Vagina (tissue), 2 donors: ENCODE measurements at regions not wholly inside any gene's neighbourhood (a gene's known extent, or its start where the extent isn't known, plus 50 kb on each side); places are given as distances from the start of the nearest gene placed in this dataset.

Experiments
- DNase-seq, 2 donors: peaks; one replicate each; pipeline ENCODE4 v3.0.0-alpha.2; 2017; ENCODE audit errors: extremely low spot score in 2 of 2
- H3K27ac ChIP-seq: fragments of 200-600 bp; sonication (generic); one replicate; pipeline ENCODE4 v1.5.1; 2019
- H3K27me3 ChIP-seq: fragments of 200-600 bp; sonication (generic); one replicate; pipeline ENCODE4 v1.5.1; 2019
- H3K36me3 ChIP-seq, 2 donors: fragments of 200-600 bp; sonication (generic); one replicate each; pipeline ENCODE4 v1.5.1; 2017 to 2019
- H3K4me1 ChIP-seq: fragments of 200-600 bp; sonication (generic); one replicate; pipeline ENCODE4 v1.5.1; 2019
- H3K4me3 ChIP-seq, 2 donors: fragments of 200-600 bp; sonication (generic); 1 replicate in 1 of 2; 2 replicates in 1 of 2; pipeline ENCODE4 v1.5.1; 2016 to 2019
- H3K9me3 ChIP-seq: fragments of 200-600 bp; sonication (generic); one replicate; pipeline ENCODE4 v1.5.1; 2019
- CTCF ChIP-seq, 3 experiments: fragments of 450-650 bp in 2 of 3; fragments of 200-600 bp in 1 of 3; sonication (generic) in 1 of 3; IDR thresholded peaks; one replicate each; pipeline ENCODE4 v1.5.1; 2017 to 2019; ENCODE audit warnings: antibody characterized with exemption in 3 of 3, mild to moderate bottlenecking in 2 of 3, moderate library complexity in 2 of 3
- POLR2A ChIP-seq, 2 donors: fragments of 450-650 bp; IDR thresholded peaks; one replicate each; pipeline ENCODE4 v1.6.1; 2017; ENCODE audit warnings: antibody characterized with exemption in 2 of 2, mild to moderate bottlenecking in 2 of 2, moderate library complexity in 2 of 2
- POLR2AphosphoS5 ChIP-seq, 2 donors: sonication (generic); formaldehyde crosslinking; IDR thresholded peaks; one replicate each; pipeline ENCODE4 v1.9.0; 2017; ENCODE audit warnings: antibody characterized with exemption in 2 of 2, mild to moderate bottlenecking in 2 of 2, low read depth in 1 of 2; ENCODE audit not compliant: insufficient read depth in 1 of 2
- intact Hi-C: fragments of 100-400 bp; cut with DNase I; formaldehyde crosslinking; loops from one replicate; pipeline ENCODE4 v1.15.1; 2023

GRCh38 chr7:82548141-82548688 is 104.6 kb upstream of the CACNA2D1 start:
- Histone ChIP-seq H3K9me3 (no peaks in the 10 kb centered on the region), H3K27me3 (no peaks in the 10 kb centered on the region), H3K4me3 (no peak overlapping the region), H3K4me1 (no peaks in the 10 kb centered on the region), H3K27ac (no peak overlapping the region), H3K36me3 (no peaks in the 10 kb centered on the region)
- intact Hi-C loops, result no loop called here
- no peak for TF ChIP-seq POLR2A (IDR thresholded peaks at IDR 0.05)
- no peak for TF ChIP-seq CTCF (IDR thresholded peaks at IDR 0.05)
- no peak for TF ChIP-seq POLR2AphosphoS5 (IDR thresholded peaks at IDR 0.05; ENCODE audit: insufficient read depth in 1 of 2, low read depth in 1 of 2)
- DNase-seq, result no peak

- no peaks in the 10 kb centered on the region for H3K27me3 ChIP-seq
- H3K27ac ChIP-seq, result no peak overlapping the region
- H3K4me1 ChIP-seq, result no peaks in the 10 kb centered on the region
- no peaks in the 10 kb centered on the region for H3K36me3 ChIP-seq
- intact Hi-C loops, result no loop called here
- H3K4me3 ChIP-seq, result no peak overlapping the region
- no peak for DNase-seq
- H3K9me3 ChIP-seq, result no peaks in the 10 kb centered on the region
- TF ChIP-seq CTCF (IDR thresholded peaks at IDR 0.05) (no peak), POLR2A (IDR thresholded peaks at IDR 0.05) (no peak), POLR2AphosphoS5 (IDR thresholded peaks at IDR 0.05; ENCODE audit: insufficient read depth in 1 of 2, low read depth in 1 of 2) (no peak)
Observed at GRCh38 chr7:82542665-82543064, 99.1 kb upstream of the CACNA2D1 start.

- Histone ChIP-seq H3K27me3 (no peaks in the 10 kb centered on the region), H3K9me3 (no peaks in the 10 kb centered on the region), H3K27ac (no peak overlapping the region), H3K4me3 (no peak overlapping the region), H3K4me1 (no peaks in the 10 kb centered on the region), H3K36me3 (no peaks in the 10 kb centered on the region)
- DNase-seq, result no peak
- TF ChIP-seq POLR2A (IDR thresholded peaks at IDR 0.05) (no peak), CTCF (IDR thresholded peaks at IDR 0.05) (no peak), POLR2AphosphoS5 (IDR thresholded peaks at IDR 0.05; ENCODE audit: insufficient read depth in 1 of 2, low read depth in 1 of 2) (no peak)
- intact Hi-C loops, result no loop called here
Observed at GRCh38 chr7:82539969-82540368, 96.4 kb upstream of the CACNA2D1 start.

GRCh38 chr7:82534684-82535083 is 91.1 kb upstream of the CACNA2D1 start:
- H3K4me1 ChIP-seq, result no peaks in the 10 kb centered on the region
- DNase-seq, result no peak
- H3K9me3 ChIP-seq, result no peaks in the 10 kb centered on the region
- H3K27ac ChIP-seq, result no peak overlapping the region
- no peaks in the 10 kb centered on the region for H3K36me3 ChIP-seq
- TF ChIP-seq POLR2AphosphoS5 (IDR thresholded peaks at IDR 0.05; ENCODE audit: insufficient read depth in 1 of 2, low read depth in 1 of 2), result no peak
- TF ChIP-seq CTCF (IDR thresholded peaks at IDR 0.05), result no peak
- TF ChIP-seq POLR2A (IDR thresholded peaks at IDR 0.05), result no peak
- no peak overlapping the region for H3K4me3 ChIP-seq
- no peaks in the 10 kb centered on the region for H3K27me3 ChIP-seq
- intact Hi-C loops, result loop anchor here (5.0 kb wide), 1 partner anchor 1173 kb away; no protein-coding TSS in a partner anchor

- Histone ChIP-seq H3K27ac (no peak overlapping the region), H3K36me3 (no peaks in the 10 kb centered on the region), H3K4me1 (no peaks in the 10 kb centered on the region), H3K4me3 (no peak overlapping the region), H3K27me3 (no peaks in the 10 kb centered on the region), H3K9me3 (no peaks in the 10 kb centered on the region)
- DNase-seq, result no peak
- no peak for TF ChIP-seq CTCF (IDR thresholded peaks at IDR 0.05)
- no peak for TF ChIP-seq POLR2A (IDR thresholded peaks at IDR 0.05)
- TF ChIP-seq POLR2AphosphoS5 (IDR thresholded peaks at IDR 0.05; ENCODE audit: insufficient read depth in 1 of 2, low read depth in 1 of 2), result no peak
- intact Hi-C loops, result loop anchor here (5.0 kb wide), 1 partner anchor 1177 kb away; no protein-coding TSS in a partner anchor
Observed at GRCh38 chr7:82530361-82530760, 86.8 kb upstream of the CACNA2D1 start.
